ENCODE measurements at regions not wholly inside any gene's neighbourhood (a gene's known extent, or its start where the extent isn't known, plus 50 kb on each side); places are given as distances from the start of the nearest gene placed in this dataset.
"Not testable (repeated sequence)": the region's sequence is repeated elsewhere in the genome, so short reads cannot be mapped to it uniquely, and the experiment has no call there.

- DNase-seq: no peak
Measured at GRCh38 chr12:25686351-25686750, 133.3 kb upstream of the LMNTD1 start.

- DNase-seq: no peak
Measured at GRCh38 chr12:25687226-25687625, 134.1 kb upstream of the LMNTD1 start.

DNA sequence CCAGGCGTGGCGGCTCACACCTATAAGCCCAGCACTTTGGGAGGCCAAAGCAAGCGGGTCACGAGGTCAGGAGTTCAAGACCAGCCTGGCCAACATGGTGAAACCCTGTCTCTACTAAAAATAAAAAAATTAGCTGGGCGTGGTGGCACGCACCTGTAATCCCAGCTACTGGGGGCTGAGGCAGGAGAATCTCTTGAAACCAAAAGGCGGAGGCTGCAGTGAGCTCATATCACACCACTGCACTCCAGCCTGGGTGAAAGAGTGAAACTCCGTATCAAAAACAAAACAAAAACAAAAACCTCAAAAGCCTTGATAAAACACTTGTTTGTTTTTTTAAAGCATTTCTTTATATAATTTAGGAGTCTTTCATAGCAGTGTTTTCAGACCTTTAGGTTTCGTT, 135.8 kb upstream of the LMNTD1 start:
- not testable (repeated sequence) for DNase-seq

GRCh38 chr12:25689996-25690501, 137.0 kb upstream of the LMNTD1 start:
- DNase-seq: no peak

DNA sequence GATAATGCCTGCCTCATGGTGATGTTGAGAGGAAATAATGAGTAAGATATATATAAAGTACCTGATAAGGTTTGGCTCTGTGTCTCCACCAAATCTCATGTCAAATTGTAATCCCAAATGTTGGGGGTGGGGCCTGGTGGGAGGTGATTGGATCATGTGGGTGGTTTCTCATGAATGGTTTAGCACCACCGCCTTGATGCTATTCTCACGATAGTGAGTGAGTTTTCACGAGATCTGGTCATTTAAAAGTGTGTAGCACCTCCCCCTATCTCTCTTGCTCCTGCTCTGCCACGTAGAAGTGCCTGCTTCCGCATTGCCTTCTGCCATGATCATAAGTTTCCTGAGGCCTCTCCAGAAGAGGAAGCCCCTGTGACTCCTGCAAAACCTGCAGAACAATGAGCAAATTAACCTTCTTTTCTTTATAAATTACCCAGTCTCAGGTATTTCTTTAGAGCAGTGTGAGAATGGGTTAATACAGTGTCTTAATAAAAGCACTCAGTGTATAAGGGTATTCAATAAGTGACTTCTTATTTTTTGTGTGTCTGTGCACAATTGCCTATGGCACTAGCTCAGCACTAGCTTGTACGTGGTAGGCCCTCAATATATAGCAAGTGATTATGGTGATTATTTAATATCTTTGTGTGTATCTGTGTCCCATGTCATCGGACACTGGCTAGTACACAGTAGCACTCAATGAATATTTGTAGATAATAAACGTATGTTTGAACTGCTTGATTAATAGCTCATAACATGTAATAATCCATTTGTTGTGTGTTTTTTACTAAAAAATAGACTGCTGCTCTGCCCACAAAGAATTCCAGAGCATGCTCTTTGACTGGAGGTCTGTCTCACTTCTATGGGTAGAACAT, 138.1 kb upstream of the LMNTD1 start:
- DNase-seq: no peak

- no peak for DNase-seq
Measured at GRCh38 chr12:25691865-25692114, 138.7 kb upstream of the LMNTD1 start.

DNA sequence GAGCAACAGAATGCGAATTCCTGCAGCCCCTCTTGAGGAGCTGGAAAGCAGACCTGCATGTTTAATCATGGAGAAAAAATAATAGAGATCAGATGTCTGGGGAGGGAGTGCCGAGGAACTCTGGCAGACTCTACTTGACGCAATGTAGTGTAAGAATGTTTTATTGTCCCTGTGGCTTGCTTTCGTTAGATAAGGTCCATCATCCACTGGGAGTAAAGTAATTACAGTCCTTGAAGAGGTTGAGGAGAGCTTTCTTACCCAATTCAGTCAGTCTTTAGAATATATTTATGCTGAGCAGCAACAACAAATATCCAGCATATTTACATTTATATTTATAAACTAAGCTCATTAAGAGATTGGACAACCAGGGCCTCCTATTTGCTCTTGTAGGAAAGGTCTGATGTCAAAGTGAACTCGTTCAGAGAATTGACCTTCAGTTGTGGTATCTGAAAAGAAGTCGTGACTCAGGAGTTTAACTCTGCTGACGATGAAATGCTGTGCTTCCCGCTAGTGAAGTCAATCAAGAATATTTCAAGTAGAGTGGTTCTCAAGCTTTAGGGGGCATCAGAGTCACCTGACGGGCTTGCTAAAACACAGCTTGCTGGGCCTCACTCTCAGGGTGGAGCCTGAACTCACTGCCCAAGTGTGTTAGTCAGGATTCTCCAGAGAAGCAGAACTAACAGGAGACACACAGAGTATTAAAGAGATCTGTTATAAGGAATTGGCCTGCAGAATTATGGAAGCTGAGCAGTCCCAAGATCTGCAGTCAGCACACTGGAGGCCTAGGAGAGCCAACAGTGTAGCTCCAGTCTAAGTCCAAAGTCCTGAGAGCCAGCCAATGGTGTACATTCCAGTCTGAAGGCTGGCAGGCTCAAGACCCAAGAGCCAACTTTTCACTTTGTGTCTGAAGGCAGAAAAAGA, 139.3 kb upstream of the LMNTD1 start:
- DNase-seq: no peak

DNA sequence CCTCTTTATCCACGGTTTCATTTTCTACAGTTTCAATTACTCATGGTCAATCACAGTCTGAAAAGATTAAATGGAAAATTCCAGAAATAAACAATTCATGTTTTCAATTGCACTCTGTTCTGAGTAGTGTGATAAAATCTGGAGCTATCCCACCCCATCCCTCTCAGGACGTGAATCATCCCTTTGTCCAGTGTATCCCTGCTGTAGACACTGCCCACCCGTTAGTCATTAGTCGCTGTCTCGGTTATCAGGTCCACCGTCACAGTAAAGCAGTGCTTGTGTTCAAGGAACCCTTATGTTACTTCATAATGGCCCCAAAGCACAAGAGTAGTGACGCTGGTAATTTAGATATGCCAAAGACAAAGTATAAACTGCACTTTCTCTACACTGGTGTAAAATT, 141.0 kb upstream of the LMNTD1 start:
- no peak for DNase-seq

DNA sequence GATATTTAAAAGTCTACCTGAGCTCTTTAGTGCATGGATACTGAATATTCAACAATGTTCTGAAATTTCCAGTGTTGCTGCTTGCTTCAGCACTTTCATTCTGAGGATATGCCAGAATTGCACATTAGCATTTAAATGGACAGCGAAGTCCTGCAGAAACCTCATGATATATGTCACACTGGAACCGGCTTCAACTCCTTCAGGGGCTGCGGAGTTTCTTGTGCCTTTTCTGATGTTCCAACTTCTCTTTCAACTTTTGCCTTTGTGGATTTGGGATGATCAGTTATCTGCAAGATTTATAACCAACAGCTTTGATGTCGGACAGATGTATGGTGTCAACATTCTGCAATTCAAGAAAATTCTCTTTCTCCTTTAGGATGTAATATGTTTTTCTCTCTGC, 142.5 kb upstream of the LMNTD1 start:
- DNase-seq: no peak

GRCh38 chr12:25698772-25699171, 145.7 kb upstream of the LMNTD1 start:
- DNase-seq: no peak

DNA sequence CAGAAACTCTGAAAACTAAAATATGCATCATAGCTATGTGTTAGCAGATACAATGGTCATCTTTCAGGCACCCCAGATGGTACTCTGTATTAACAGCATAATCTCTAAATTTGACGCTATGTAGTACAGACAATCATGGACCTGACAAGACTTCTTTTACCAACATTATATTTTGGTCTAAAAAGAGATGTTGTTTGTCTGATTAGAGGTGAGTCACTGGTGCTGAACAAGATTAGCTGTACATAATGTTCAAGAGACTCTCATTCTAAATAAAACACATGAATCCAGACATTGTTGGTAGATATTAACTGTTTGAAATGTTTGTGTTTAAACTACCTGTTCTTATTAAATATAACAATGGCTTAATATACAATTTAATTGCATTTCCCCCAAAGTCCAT, 146.4 kb upstream of the LMNTD1 start:
- no peak for DNase-seq

DNA sequence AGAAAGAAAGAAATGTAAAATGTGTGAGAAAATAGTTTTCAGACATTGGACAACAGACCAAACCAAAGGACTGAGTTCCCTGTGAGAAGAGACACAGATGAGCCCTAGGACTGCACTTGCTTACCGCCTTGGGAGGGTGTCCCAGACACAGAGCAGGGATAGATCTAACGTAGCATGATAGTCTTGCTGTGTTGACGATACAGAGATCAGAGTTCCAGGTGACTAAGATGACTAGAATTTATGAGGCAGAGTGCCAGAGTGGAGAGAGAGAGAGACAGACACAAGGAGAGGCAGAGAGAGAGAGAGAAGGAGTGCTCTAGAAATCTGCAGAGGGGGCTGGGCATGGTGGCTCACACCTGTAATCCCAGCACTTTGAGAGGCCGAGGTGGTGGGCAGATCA, 148.2 kb upstream of the LMNTD1 start:
- no peak for DNase-seq

GRCh38 chr12:25702553-25702952, 149.5 kb upstream of the LMNTD1 start:
- no peak for DNase-seq

DNA sequence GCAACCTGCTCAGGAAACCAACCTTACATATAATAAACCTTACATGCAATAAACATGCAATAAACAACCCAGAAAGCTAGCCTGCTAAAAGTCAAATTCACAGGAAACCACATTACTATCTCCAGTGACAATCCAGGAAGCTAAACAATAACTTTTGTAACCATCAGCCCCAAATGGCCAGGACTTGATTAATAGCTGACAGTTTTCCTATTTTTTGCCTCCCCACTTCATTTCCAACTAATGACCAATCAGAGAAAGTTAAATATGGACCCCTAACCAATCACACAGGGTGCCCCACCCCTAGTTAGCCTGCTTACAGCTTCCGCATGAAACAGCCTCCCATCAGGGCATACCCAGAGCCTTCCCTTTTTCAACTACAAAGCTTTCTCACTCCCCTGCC, 152.2 kb upstream of the LMNTD1 start:
- no peak for DNase-seq

- DNase-seq: not testable (repeated sequence)
Measured at GRCh38 chr12:25706646-25707045, 153.6 kb upstream of the LMNTD1 start.

GRCh38 chr12:25707056-25707455, 154.0 kb upstream of the LMNTD1 start:
- DNase-seq: no peak

DNA sequence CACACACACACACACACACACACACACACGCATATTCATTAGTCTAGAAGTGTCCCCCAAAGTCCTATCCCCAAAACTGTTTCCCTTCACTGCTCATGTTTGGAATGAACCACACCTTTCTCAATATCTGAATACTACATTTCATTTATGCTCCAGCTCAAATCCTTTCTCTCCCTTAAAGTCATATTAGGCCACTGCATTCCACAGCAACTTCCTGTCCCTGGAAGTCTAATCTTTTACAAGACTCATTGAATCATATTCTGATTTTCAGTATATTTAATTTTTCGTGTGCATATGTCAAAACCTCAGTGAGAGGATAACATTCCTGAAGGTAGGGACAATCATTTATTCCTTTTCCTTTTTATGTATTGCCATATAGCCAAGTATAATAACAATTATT, 155.6 kb upstream of the LMNTD1 start:
- DNase-seq: no peak

- DNase-seq: no peak
Measured at GRCh38 chr12:25710128-25710527, 157.0 kb upstream of the LMNTD1 start.

- not testable (repeated sequence) for DNase-seq
Measured at GRCh38 chr12:25710938-25711605, 158.0 kb upstream of the LMNTD1 start.

DNA sequence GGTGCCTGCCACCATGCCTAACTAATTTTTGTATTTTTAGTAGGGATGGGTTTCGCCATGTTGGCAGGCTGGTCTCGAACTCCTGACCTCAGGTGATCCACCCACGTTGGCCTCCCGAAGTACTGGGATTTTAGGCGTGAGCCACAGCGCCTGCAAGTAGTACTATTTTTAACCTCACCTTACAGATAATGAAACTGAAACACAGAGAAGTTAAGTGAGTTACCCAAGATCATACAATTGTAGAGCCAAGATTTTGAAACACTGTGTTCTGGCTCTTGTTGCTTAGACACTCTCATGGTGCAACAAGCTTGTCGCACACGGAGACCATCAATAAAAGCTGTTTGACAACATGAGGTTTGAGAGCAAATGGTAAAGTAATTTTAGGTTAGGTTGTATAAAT, 159.1 kb upstream of the LMNTD1 start:
- DNase-seq: no peak

- no peak for DNase-seq
Measured at GRCh38 chr12:25713264-25713663, 160.2 kb upstream of the LMNTD1 start.

DNA sequence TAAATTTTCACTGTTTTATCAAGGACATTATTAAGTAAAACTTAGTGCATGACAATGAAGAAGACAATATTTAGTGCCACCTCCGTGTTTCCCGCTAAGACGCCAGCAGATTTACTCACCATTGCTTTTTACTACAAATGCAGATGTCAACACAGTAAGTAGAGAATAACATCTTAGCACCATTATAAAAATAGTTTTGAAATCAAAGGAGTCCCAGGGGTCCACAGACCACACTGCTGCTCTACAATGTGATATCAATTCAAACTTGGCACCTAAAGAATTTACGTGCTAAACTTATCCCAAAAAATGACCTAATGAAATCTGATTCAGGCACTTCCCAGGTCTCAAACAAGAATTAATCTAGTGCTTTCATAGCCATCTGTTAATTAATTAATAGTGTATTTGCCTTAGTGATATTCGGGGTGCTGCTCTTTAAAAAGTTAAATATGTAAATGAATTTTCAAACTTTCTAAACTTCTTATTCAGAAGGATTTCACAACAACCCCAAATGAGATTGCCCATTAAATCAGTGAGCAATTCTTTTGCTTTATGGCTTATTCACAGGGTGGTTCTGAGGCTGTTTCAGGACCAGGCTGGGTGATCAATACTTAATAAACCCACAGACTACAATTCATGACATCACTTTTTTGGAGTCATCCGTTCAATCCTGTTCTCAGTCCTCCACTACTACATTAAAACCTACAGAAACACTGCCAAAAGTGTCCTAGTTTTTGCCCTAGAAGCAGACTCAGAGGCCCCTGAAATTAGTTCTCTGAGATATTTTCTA, 161.3 kb upstream of the LMNTD1 start:
- DNase-seq: no peak

- no peak for DNase-seq
Measured at GRCh38 chr12:25715102-25715501, 162.0 kb upstream of the LMNTD1 start.
